Hematopoietic multipotent progenitor cell (in vitro differentiated cells): ENCODE measurements at regions not wholly inside any gene's neighbourhood (a gene's known extent, or its start where the extent isn't known, plus 50 kb on each side); places are given as distances from the start of the nearest gene placed in this dataset.
A peak's percentile ranks its signal among the peaks of the same experiment; 100 is the strongest.

Experiments
- DNase-seq, 3 donors: peaks; one replicate each; pipeline ENCODE4 v3.0.0-alpha.2; 2011 to 2015; ENCODE audit warnings: low read depth in 2 of 3, low spot score in 2 of 3

DNA sequence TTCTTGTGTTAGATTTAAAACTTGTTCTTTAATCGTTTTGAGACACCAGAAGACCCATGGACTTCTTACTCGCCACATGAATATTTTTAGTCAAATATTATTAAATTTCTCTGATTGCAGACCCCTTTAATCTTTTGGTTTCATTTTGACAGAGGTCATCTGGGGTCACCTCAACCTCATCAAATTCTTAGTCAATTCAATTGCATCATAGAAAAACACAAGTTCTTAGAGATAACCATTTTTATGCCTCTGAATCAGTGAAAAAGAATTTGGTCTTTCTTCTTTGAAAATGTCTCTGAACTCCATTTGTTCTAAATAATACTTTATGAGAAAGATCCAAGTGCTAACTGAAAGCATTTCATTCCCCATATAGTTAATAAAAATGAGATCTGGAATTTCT lies 55.2 kb upstream of the CBLN4 start:
- no peak for DNase-seq

DNA sequence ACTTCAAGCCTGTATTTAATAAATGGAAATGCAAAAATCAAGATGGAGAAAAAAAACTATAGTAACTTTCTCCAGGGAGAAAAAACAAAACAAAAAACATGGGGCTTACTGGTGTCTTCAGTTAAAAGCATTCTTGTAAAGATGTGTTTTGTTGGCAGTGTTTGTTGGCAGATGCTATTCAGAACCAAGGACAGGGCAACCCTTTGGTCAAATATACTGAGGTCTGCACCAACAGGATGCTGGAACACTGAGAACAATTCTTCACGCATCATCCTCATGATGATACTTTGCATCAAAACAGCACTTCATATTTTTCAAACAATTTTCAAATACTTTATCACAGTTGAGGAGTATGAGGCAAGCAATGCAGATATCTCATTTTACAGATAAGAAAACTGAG lies 63.7 kb upstream of the CBLN4 start:
- DNase-seq = no peak

- DNase-seq = no peak
These were observed 66.8 kb upstream of the CBLN4 start for GRCh38 chr20:56072165-56072564.

DNA sequence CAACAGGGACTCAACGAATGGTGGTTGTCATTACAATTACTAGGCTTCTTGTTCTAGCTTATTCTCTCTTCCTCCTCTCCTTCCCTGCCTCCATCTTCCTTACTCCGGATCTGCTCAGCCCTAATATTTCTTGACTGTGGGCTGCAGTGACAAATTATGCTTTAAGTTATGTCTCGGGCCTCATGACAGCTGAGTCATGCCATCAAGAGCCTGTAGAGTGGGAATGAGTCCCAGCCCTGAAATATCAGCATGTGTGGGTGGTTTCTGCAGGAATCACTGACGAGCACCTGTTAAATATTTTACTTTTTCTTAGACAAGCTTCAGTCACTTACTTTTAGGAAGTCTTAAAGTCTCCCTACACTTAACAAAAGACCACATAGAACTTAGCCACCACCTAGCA lies 83.1 kb upstream of the CBLN4 start:
- no peak for DNase-seq

GRCh38 chr20:56091628-56092234 lies 86.4 kb upstream of the CBLN4 start:
- no peak for DNase-seq

DNA sequence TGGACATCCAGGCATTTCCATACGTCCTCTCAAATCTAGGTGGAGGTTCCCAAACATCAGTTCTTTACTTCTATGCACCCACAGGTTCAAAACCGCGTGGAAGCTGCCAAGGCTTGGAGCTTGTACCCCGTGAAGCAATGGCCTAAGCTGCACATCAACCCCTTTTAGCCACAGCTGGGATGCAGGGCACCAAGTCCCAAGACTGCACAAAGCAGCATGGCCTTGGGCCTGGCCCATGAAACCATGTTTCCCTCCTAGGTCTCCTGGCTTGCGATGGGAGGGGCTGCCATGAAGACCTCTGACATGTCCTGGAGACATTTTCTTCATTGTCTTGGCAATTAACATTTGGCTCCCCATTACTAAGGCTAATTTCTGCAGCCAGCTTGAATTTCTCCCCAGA lies 88.9 kb upstream of the CBLN4 start:
- DNase-seq = no peak

DNA sequence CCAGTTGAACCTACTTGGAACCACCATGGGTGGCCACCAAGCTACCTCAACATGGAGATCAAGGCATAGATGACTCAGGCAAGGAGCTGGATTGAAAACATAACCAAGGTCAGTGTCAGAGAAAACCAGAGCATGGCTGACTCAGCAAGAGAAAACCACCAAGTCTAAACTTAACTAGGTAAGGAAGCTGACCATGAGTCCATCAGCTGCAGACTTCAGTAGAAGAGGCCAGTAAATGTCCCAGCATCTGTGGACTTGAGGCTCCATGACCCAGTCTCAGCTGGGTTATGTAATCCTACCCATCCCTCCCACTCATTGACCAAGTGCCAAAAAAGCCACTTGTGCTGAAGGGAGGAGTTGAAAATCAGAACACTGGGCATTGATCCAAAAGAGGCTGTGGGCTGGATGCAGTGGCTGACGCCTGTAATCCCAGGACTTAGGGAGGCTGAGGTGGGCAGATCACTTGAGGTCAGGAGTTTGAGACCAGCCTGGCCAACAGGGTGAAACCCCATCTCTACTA lies 93.7 kb upstream of the CBLN4 start:
- no peak for DNase-seq

- DNase-seq = no peak
These were observed 106.8 kb upstream of the CBLN4 start for GRCh38 chr20:56111961-56112730.

DNA sequence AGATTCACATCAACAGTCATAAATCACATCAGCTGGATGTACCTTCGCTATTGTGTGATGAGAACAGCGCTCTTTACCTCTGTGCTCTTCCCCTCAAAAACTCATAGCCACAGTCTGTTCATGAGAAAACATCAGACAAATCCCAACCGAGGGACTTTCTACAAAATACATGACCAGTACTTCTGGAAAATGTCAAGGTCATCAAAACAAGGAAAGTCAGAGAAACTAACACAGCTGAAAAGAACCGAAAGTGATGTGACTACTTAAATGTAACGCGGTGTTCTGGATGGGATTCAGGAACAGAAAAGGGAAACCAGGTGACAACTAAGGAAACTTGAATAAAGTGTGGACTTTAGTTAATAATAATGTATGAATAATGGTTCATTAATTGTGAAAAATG lies 112.0 kb upstream of the CBLN4 start:
- no peak for DNase-seq

DNA sequence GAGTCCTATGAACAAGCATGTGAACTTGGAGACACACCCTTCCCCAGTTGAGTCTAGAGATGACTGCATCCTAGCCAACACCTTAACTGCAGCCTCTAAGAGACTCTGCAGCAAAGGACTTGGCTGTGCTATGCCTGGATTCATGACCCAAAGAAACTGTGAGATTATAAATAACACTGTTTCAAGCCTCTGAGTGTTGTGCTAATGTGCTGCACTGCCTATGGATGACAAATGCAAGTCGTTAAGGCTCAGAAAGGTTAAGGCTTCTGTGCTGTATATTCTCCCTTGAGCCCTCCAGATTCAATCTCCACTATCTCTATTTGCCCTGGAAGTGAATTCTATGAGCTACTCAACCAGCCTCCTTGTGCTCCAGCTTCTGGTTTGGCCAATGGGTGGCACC lies 116.5 kb upstream of the CBLN4 start:
- DNase-seq = no peak

DNA sequence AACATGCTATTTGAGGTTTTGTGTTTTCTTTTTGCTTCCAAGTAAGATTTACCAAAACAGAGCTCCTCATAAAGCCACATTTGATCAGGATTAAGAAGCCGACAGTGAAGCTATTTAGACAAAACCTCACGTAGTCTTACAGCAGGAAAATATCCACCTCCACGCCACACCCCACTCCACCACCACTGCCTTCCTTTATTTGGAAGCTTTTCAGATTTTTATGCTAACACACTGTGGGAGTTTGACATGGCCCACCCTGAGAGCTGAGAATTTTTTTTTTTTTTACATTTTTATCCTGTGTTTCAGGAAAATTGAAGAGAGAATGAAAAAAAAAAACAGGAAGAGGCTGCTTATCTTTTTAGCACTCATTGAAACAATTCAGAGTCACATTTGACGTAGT lies 104.8 kb upstream of the MC3R start:
- DNase-seq = peak in 2 of 3 donors; percentile 6 to 49

DNA sequence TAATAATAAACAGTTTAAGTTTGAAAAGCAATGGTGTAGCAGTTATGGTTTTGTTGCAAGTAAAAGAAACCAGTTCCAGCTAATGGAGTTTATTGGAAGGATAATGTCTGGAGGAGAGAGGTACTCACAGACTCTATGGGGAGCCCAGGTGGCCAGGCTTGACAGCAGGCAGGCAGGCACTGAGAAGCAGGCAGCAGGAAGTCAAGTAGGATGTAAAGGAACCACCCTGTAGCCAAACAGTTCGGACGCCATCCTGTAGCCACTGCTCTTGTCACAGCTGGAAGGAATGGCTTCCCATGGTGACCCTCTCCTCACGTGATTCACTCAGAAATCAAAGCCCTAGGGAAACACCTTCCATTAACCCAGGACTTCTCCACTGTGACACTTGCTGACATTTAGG lies 96.7 kb upstream of the MC3R start:
- no peak for DNase-seq

DNA sequence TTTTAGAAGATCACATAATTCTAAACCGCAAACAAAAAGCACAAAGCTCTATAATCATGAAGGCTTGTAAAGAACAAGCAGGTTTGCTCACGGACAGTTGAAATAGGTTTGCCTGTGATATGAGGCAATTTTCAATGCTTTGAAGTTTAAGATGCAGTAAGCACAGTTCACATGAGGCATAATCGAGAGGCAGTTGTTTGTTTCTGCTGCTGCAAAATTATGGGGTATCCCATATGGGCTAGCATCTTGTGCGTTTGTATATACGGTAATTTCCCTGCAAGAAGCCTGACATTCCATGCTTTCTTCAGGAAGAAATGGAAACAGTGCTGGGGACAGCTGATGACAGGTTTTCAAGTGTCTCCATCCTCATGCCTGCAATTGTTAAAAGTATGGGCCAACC lies 94.6 kb upstream of the MC3R start:
- DNase-seq = no peak

DNA sequence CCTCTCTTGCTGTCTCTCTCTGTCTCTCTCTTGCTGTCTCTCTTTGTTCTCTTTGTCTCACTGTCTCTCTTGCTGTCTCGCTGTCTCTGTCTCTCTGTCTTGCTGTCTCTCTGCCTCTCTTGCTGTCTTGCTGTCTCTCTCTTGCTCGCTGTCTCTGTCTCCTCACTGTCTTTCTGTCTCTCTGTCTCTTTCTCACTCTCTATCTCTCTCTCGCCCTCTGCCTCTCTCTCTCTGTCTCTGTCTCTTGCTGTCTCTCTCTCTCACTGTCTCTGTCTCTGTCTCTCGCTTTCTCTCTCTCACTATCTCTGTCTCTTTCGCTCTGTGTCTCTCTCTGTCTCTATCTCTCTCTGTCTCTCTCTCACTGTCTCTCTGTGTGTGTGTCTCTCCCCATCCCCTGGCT lies 92.9 kb upstream of the MC3R start:
- DNase-seq = no peak

DNA sequence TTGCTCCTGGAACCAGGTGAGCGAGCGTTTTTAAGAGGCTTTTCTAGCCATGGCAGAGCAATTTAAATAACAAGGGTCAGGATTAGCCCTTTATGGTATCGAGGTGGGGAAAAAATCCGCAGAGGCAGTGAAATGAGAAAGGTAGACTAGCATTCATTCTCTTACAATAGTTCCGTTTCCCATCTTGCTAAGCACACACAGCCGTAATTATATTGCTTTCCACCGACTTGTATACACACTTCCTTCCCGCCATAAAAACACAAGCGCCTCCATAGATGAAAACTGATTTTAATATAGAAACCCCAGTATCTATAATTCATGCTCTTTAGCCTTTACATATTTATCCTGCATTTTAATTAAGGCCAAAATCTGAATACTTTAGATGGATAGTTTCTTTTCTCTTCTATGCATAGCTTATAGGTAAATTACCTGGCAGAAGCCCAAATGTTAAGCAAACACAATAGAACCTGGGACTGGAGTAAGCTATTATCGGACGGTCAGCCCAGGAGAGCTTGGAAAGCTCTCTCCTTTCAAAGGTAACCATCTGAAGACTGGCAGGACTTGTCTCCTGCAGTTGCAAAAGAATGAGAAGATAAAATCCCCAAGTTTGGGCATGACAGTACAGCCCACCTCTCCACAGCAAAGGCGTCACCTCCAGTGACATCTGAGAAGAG lies 90.9 kb upstream of the MC3R start:
- no peak for DNase-seq

- DNase-seq = no peak
These were observed 90.0 kb upstream of the MC3R start for GRCh38 chr20:56158489-56158888.

DNA sequence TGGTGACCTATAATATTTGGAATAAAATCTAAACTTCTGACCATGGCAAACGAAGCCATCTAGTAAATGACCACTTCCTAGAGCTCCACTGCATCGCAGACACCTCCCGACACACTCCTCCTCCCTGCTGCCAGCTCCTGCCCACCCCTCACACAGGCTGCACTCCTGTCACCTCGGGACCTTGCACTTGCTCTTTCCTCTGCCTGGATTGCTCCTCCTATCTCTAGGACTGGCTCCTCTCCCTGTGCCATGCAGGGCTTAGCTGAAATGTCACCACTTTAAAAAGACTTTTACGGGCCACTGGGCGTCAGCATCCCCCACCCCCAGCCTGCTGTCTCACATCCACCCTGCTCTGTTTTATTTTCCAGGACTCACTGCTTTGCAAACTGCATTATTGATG lies 87.6 kb upstream of the MC3R start:
- DNase-seq = no peak

- DNase-seq = no peak
These were observed 84.7 kb upstream of the MC3R start for GRCh38 chr20:56163806-56164205.

- no peak for DNase-seq
These were observed 81.6 kb upstream of the MC3R start for GRCh38 chr20:56166781-56167465.

DNA sequence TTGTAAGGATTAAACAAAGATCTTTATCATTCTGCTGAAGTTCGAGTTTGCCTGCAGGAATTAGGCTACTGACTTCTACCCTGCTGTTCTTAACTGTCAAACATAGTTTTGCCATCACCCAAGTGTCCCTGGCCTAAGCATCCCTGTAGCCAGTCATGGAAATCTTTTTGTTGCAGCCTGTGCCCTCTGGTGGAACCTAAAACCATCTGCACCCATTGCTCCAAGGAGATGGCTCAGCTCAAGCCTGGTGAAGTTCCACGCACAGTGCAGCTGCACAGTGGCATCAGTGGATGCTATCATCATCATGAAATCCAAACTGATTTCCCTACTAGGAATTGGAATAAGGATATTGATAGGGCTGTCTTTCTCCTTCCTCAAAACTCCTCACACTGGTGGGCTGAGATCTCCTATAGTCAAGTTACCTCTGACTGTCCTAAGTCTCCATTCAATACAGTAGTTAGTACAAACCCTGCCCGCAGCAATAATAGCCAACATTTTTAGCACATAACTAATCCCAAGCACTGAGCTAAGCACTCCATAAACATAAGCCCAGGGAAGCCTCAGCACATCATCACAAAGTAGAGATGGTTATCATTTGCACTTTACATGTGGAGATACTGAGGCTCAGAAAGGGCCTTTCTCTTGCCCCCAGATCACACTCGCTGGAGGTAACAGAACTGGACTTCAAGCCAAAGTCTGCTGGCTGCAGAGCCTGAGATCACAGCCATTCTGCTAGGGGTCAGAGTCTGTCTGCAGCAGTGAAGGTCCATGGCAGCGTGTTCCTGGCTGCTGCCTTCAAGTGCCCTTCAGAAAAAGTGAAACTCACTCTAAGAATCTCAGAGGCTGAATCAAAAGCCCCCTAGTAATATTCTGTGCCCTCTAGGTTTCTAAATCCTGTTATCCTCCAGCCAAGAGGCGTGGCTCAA lies 77.2 kb upstream of the MC3R start:
- peak in 2 of 3 donors; percentile 10 to 48 for DNase-seq
